Esophagus squamous epithelium (tissue), 4 donors: ENCODE measurements at regions not wholly inside any gene's neighbourhood (a gene's known extent, or its start where the extent isn't known, plus 50 kb on each side); places are given as distances from the start of the nearest gene placed in this dataset.

ENCODE experiments used
- CTCF ChIP-seq, 6 experiments: fragments of 450-650 bp in 4 of 6; fragments of 200-600 bp in 2 of 6; sonication (generic) in 2 of 6; IDR thresholded peaks; one replicate each; pipeline ENCODE4 v1.5.1; 2016 to 2019; ENCODE audit warnings: antibody characterized with exemption in 6 of 6, mild to moderate bottlenecking in 4 of 6, moderate library complexity in 4 of 6
- POLR2A ChIP-seq, 4 donors: fragments of 450-650 bp; IDR thresholded peaks; one replicate each; pipeline ENCODE4 v1.6.1; 2017; ENCODE audit warnings: antibody characterized with exemption in 4 of 4, mild to moderate bottlenecking in 4 of 4, moderate library complexity in 3 of 4

GRCh38 chr22:34017205-34017604, 96.9 kb upstream of the LARGE1 start:
- TF ChIP-seq CTCF (IDR thresholded peaks at IDR 0.05) (no peak), POLR2A (IDR thresholded peaks at IDR 0.05) (no peak)
